AG09319 (cell line): ENCODE measurements at regions not wholly inside any gene's neighbourhood (a gene's known extent, or its start where the extent isn't known, plus 50 kb on each side); places are given as distances from the start of the nearest gene placed in this dataset.
A peak's percentile ranks its signal among the peaks of the same experiment; 100 is the strongest.

Experiments used
- DNase-seq: peaks from one replicate; pipeline ENCODE4 v3.0.0-alpha.2; 2010; ENCODE audit warnings: low read depth; ENCODE audit errors: extremely low read depth
- TF ChIP-seq, protein P1 (sequence below): IDR thresholded peaks from 2 replicates; pipeline ENCODE4 v1.5.1; 2011; ENCODE audit warnings: low read depth, mild to moderate bottlenecking, inconsistent platforms, low read length, moderate library complexity

DNA sequence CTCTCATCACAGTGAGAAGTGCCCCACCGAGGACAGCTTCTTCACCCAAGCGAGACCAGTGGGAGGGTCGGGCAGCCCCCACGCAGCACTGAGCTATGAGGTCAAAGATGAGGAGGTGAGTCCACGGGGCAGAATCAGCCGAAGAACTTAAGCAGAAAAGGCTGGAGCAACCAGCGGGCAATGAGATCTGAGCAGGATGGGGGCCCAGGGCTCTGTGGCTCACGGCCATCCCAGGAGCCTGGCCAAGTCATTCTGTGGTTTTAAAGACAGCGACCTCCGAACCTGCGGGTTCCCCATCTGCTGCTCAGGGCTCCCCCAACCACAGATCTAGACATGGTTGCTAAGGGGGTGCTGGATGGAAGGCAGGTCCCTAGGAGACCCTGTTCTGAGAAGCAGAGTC lies 202.6 kb downstream of the RBFOX3 start:
- TF ChIP-seq, protein P1, sequence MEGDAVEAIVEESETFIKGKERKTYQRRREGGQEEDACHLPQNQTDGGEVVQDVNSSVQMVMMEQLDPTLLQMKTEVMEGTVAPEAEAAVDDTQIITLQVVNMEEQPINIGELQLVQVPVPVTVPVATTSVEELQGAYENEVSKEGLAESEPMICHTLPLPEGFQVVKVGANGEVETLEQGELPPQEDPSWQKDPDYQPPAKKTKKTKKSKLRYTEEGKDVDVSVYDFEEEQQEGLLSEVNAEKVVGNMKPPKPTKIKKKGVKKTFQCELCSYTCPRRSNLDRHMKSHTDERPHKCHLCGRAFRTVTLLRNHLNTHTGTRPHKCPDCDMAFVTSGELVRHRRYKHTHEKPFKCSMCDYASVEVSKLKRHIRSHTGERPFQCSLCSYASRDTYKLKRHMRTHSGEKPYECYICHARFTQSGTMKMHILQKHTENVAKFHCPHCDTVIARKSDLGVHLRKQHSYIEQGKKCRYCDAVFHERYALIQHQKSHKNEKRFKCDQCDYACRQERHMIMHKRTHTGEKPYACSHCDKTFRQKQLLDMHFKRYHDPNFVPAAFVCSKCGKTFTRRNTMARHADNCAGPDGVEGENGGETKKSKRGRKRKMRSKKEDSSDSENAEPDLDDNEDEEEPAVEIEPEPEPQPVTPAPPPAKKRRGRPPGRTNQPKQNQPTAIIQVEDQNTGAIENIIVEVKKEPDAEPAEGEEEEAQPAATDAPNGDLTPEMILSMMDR: no peak
- DNase-seq: no peak

DNA sequence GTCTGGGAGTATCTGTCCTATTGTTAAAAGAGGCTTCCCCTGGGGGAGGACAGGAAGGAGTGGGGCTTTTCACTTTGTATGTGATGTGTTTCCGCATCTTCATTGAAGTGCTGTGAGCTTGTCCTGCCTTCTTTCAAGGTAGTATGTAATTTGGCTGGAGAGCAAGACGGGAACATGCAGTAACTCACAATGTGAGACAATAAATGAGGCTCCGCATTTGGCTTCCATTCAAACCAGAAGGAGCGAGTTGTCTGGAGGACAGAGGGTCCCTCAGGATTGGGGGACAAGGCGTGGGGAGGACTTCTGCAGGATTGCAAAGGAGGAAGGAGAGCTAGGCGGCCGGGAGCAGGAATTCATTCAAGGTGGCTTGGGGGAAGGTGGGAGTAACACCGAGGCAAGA lies 203.5 kb downstream of the RBFOX3 start:
- TF ChIP-seq, protein P1: no peak
- no peak for DNase-seq

DNA sequence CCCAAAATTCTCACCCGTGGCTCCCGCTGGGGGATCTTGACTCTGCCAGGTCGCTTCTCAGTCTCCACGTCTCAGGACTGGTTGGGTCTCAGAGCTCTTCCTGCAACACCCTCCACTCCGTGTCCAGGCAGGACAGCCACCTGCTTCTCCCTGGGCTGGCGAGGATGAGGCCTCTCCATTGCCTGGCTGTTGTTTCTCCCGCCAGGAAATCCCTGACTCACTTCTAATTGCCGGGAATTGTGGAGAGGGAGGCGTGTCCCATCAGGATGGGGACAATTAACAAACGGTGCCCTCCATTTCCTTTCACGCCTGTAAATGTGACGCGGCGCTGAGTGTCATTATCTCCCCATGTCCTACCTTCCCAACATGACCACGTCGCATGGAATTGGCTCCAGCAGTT lies 204.5 kb downstream of the RBFOX3 start:
- DNase-seq: no peak
- TF ChIP-seq, protein P1: no peak

DNA sequence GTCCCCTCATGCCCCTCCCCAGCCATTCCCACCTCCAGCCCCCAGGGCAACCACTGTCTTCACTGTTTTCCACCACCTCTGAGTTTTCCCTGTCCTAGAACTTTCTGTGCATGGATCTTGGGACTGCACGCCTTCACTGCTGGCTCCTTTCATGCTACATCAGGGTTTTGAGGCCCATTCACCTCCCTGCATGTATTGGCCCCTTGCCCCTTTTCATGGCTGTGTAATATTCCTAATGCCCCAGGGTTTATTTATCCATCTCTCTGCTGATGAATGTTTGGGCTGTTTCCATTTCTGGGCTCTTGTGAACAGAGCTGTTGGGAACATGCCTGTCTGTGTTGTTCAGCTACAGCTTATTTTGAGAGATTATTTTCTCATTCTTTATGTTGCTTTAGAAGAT lies 205.0 kb downstream of the RBFOX3 start:
- no peak for DNase-seq
- TF ChIP-seq, protein P1: no peak

DNA sequence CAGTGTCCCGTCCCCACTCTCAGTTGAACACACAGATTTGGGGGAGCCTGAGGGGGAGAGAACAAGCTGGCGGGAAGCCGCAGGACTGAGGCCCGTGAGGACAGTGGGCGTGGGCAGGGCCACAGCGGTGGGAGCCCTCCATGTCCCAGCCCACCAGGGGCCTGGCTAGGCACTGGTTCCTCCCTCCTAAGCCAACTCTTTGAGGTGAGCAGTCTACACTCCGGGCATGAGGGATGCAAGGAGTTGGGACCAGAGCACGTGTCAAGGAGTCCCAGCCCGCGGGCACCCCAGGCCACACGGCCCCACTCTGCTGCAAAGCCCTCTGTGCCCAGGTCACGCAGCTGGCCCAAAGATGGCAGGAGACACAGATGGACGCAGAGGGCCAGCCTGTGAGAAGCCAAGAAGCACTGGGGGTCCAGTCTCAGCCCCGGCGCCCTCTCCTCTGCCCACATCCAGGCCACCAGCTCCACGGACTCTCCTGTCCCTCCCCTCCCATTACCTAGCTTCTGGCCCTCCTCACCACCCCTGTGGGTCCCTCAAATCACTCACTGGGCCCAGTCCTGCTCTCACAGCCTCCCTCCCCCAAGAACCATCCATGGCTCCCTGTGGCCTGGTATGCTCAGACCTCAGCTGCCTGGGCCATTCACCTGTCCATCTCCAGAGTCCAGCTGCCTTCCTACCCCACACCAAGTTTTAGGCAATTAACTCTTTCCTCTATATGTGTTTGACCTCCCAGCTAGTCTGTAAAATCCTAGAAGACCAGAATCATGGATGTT lies 206.5 kb downstream of the RBFOX3 start:
- TF ChIP-seq, protein P1: no peak
- no peak for DNase-seq

DNA sequence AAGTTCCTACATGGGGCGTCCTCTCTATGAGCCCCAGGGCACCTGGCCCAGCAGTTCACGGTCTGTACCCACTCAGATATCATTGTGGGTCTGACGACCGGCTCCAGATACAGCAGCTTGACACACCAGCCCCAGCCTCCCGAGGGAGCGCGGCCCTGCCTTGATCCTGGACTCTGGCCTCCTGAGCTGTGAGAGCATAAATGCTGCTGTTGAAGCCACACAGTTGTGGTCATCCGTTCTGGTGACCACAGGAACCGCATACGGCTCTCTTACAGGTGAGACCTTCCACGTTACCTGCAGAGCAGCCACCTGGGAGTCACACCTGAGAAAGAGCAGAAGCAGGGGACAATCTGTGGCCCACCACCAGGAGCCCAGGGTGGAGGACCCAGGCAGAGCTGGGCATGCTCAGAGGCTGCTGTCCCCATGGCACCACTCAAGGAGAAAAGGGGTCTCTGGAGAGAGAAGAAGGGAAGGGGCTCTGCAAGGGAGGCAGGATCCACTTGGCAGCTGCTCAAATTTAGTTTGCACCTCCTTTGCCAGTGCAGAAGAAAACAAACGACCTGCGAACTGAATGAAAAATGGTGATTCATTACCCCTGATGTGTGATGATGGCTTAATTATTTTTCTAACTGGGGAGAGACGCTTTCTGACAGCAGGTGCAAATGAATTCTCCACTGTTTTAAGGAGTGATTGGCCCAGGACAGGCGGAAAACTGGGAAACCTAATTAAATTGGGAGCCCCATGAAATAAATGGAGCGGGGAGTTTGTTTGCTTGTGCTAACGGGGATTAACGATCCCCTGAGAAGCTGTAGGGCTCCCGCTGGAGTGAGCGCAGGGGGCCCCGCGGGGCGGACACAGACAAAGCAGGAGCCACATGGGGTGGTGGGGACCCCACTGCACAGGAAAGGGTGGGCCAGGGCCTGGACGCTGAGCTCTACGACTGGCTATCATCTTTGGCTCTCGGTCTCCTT lies 208.9 kb downstream of the RBFOX3 start:
- DNase-seq: no peak
- TF ChIP-seq, protein P1: no peak

DNA sequence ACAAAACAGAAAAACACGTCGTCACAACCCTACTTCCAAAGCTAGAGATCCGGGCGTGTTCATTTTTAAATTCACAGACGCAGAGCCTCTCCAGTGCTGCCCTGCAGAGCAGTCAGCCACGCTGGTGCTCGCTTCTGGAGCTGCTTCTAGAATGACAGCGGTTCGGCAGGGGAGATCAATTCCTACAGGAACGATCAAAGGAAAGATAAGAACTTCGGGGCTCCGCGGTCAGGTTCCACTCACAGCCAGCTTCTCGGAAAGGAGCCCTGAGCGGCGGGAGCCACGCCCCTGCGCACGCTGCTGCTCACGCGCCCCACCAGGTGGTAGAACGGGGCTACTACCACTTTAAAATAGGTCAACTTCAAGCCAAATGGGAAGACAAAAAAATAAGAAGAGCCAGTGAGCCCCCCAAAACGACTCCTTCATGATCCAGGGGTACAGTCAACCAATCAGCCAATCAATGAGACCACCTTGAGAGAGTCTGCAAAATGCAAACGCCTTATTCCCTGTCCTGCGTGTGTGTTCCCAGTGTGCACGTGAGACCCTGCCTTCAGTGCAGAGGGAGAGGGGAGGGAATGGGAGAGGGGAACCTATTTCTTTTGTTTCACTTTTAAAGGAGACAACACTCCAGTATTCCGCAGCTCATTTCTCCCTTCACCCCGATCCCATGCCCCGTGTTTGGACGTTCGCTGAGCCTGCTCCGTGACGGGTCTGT lies 209.7 kb downstream of the RBFOX3 start:
- DNase-seq: no peak
- TF ChIP-seq, protein P1: peak; percentile 95
